HEK293 (cell line): ENCODE measurements at regions not wholly inside any gene's neighbourhood (a gene's known extent, or its start where the extent isn't known, plus 50 kb on each side); places are given as distances from the start of the nearest gene placed in this dataset.

ENCODE experiments used
- YY1 ChIP-seq: fragments of 450-650 bp; formaldehyde crosslinking; IDR thresholded peaks from 2 replicates; pipeline ENCODE4 v1.5.1; 2018; ENCODE audit warnings: missing biosample characterization, missing genetic modification characterization
- ZNF133 ChIP-seq: fragments of 450-650 bp; formaldehyde crosslinking; IDR thresholded peaks from 2 replicates; pipeline ENCODE4 v1.5.1; 2016; ENCODE audit warnings: missing biosample characterization, missing genetic modification characterization
- ZNF138 ChIP-seq: fragments of 450-650 bp; formaldehyde crosslinking; IDR thresholded peaks from 2 replicates; pipeline ENCODE4 v1.5.1; 2016; ENCODE audit warnings: missing biosample characterization, missing genetic modification characterization, borderline replicate concordance
- ZNF146 ChIP-seq: fragments of 450-650 bp; formaldehyde crosslinking; IDR thresholded peaks from 2 replicates; pipeline ENCODE4 v1.5.1; 2016; ENCODE audit warnings: missing biosample characterization, missing genetic modification characterization
- ZNF248 ChIP-seq: fragments of 450-650 bp; formaldehyde crosslinking; IDR thresholded peaks from 2 replicates; pipeline ENCODE4 v1.5.1; 2017; ENCODE audit warnings: missing biosample characterization, missing genetic modification characterization
- ZNF274 ChIP-seq, 2 experiments: fragments of 200-500 bp in 1 of 2; fragments of 450-650 bp in 1 of 2; sonication (Bioruptor generic) in 1 of 2; formaldehyde crosslinking in 1 of 2; IDR thresholded peaks; 2 replicates each; pipeline versions ENCODE4 v1.5.1 to v1.6.1; 2014 to 2016; ENCODE audit warnings: borderline replicate concordance in 1 of 2, inconsistent platforms in 1 of 2, low read length in 1 of 2, missing biosample characterization in 1 of 2, missing genetic modification characterization in 1 of 2
- ZNF549 ChIP-seq: fragments of 450-650 bp; IDR thresholded peaks from 2 replicates; pipeline ENCODE4 v1.5.1; 2018; ENCODE audit warnings: missing biosample characterization, missing genetic modification characterization, mild to moderate bottlenecking, inconsistent platforms, moderate library complexity
- ZNF76 ChIP-seq: fragments of 450-650 bp; formaldehyde crosslinking; IDR thresholded peaks from 2 replicates; pipeline ENCODE4; 2016; ENCODE audit warnings: low read depth, missing biosample characterization, missing genetic modification characterization, borderline replicate concordance
- ZNF768 ChIP-seq: fragments of 450-650 bp; formaldehyde crosslinking; IDR thresholded peaks from 2 replicates; pipeline ENCODE4 v1.5.1; 2018; ENCODE audit warnings: missing biosample characterization, mild to moderate bottlenecking, missing genetic modification characterization
- TF ChIP-seq, protein P1 (sequence below): fragments of 450-650 bp; formaldehyde crosslinking; IDR thresholded peaks from 2 replicates; pipeline ENCODE4 v1.5.1; 2016; ENCODE audit warnings: missing biosample characterization, missing genetic modification characterization
- TF ChIP-seq, protein P2 (sequence below): fragments of 450-650 bp; formaldehyde crosslinking; IDR thresholded peaks from 2 replicates; pipeline ENCODE4 v1.5.1; 2016; ENCODE audit warnings: missing biosample characterization, missing genetic modification characterization
- TF ChIP-seq, protein P3 (sequence below): sonication (generic); formaldehyde crosslinking; IDR thresholded peaks from 2 replicates; pipeline ENCODE4 v1.8.1; 2022; ENCODE audit warnings: mild to moderate bottlenecking, moderate library complexity, missing genetic modification reagents

DNA sequence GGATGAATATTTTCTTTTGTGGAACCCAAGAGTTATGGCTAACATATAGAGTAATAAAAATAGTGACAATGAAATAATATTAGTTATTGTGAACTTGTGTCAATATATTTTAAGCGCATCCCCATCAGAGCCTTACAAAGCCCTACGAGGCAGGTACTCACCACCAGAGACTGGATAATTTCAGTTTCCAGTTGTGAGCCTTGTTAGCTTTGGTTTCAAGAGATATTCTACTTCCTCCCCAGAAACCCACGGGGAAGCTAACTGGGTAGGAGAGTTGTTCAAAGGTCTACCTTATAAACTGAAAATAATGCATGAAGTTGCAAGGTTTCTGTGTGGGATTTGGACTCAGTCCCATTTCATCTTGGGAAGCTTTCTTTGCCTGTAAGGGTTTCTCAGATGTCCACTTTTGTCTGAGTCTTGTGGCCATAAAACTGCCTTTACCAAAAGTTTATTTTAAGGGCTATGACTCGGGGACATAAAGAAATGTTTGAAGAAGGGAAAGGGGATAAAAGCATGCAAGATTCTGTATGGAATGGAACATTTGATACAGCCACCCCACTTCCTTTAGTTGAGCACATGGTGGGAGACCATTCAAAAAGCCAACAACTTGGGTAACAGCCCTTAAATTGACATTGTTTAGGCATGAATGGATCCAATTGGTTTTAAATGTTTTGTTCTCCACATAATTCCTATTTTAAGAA is 57.4 kb upstream of the ANKRD55 start:
- TF ChIP-seq ZNF133, result no peak
- TF ChIP-seq, protein P1, sequence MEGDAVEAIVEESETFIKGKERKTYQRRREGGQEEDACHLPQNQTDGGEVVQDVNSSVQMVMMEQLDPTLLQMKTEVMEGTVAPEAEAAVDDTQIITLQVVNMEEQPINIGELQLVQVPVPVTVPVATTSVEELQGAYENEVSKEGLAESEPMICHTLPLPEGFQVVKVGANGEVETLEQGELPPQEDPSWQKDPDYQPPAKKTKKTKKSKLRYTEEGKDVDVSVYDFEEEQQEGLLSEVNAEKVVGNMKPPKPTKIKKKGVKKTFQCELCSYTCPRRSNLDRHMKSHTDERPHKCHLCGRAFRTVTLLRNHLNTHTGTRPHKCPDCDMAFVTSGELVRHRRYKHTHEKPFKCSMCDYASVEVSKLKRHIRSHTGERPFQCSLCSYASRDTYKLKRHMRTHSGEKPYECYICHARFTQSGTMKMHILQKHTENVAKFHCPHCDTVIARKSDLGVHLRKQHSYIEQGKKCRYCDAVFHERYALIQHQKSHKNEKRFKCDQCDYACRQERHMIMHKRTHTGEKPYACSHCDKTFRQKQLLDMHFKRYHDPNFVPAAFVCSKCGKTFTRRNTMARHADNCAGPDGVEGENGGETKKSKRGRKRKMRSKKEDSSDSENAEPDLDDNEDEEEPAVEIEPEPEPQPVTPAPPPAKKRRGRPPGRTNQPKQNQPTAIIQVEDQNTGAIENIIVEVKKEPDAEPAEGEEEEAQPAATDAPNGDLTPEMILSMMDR (tag by site-specific recombination), result no peak
- TF ChIP-seq, protein P2, sequence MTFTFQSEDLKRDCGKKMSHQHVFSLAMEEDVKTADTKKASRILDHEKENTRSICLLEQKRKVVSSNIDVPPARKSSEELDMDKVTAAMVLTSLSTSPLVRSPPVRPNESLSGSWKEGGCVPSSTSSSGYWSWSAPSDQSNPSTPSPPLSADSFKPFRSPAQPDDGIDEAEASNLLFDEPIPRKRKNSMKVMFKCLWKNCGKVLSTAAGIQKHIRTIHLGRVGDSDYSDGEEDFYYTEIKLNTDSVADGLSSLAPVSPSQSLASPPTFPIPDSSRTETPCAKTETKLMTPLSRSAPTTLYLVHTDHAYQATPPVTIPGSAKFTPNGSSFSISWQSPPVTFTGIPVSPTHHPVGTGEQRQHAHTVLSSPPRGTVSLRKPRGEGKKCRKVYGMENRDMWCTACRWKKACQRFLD (tag by site-specific recombination), result no peak
- TF ChIP-seq ZNF768 (tag by site-specific recombination), result no peak
- TF ChIP-seq ZNF274 (IDR thresholded peaks at IDR 0.05; ENCODE audit: low read length), result no peak
- no peak for TF ChIP-seq ZNF274 (tag by site-specific recombination; IDR thresholded peaks at IDR 0.05; ENCODE audit: borderline replicate concordance)
- TF ChIP-seq, protein P3, sequence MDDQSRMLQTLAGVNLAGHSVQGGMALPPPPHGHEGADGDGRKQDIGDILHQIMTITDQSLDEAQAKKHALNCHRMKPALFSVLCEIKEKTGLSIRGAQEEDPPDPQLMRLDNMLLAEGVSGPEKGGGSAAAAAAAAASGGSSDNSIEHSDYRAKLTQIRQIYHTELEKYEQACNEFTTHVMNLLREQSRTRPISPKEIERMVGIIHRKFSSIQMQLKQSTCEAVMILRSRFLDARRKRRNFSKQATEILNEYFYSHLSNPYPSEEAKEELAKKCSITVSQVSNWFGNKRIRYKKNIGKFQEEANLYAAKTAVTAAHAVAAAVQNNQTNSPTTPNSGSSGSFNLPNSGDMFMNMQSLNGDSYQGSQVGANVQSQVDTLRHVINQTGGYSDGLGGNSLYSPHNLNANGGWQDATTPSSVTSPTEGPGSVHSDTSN, result no peak
- no peak for TF ChIP-seq ZNF138
- TF ChIP-seq ZNF146 (tag by site-specific recombination), result no peak
- no peak for TF ChIP-seq ZNF549
- no peak for TF ChIP-seq ZNF248 (tag by site-specific recombination)
- no peak for TF ChIP-seq ZNF76 (tag by site-specific recombination)
- no peak for TF ChIP-seq YY1 (tag by site-specific recombination)
